SK-N-MC (cell line): ENCODE measurements at regions not wholly inside any gene's neighbourhood (a gene's known extent, or its start where the extent isn't known, plus 50 kb on each side); places are given as distances from the start of the nearest gene placed in this dataset.

ENCODE experiments used
- EZH2 ChIP-seq: fragments of 200-600 bp; sonication (generic); IDR thresholded peaks from one replicate; pipeline ENCODE4 v1.6.1; 2017; ENCODE audit warnings: antibody characterized with exemption
- POLR2AphosphoS5 ChIP-seq: IDR thresholded peaks from 2 replicates; pipeline ENCODE4 v1.6.1; 2012; ENCODE audit warnings: mild to moderate bottlenecking, low read depth, low read length, borderline replicate concordance

DNA sequence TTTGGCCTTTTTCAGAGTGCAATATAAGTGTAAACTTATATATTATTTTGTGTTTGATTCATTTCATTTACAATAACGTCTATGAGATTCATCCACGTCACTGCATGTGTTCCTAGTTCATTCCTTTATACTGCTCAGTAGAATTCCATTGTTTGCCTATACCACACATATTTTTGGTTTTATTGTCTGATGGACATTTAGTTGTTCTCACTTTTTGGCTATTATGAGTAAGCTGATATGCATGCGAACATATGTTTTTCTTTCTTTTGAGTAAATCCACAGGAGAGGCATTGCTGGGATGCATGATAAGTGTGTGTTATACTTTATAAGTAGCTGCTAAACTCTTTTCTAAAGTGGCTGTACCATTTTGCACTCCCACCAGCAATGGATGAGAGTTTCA, 314.8 kb upstream of the HS6ST1 start:
- TF ChIP-seq POLR2AphosphoS5 (no peak), EZH2 (no peak)
